ENCODE measurements at regions not wholly inside any gene's neighbourhood (a gene's known extent, or its start where the extent isn't known, plus 50 kb on each side); places are given as distances from the start of the nearest gene placed in this dataset.

- TF ChIP-seq CTCF (conservative IDR thresholded peaks at IDR 0.05), result no peak
These were observed 1000.2 kb downstream of the NR2F1-AS1 start for GRCh38 chr5:92580814-92581213.

GRCh38 chr5:92574023-92574422, 1007.0 kb downstream of the NR2F1-AS1 start:
- TF ChIP-seq CTCF (conservative IDR thresholded peaks at IDR 0.05), result no peak
- H3K27ac ChIP-seq, result no peak overlapping the region

More at GRCh38 chr5:92580814-92581213, 1000.2 kb downstream of the NR2F1-AS1 start:
- H3K27ac ChIP-seq, result no peak overlapping the region

GRCh38 chr5:92568522-92568921, 1012.5 kb downstream of the NR2F1-AS1 start:
- TF ChIP-seq CTCF (conservative IDR thresholded peaks at IDR 0.05), result no peak

GRCh38 chr5:92567831-92568450, 1013.1 kb downstream of the NR2F1-AS1 start:
- no peak overlapping the region for H3K27ac ChIP-seq
- TF ChIP-seq CTCF (conservative IDR thresholded peaks at IDR 0.05), result no peak

More at GRCh38 chr5:92568522-92568921, 1012.5 kb downstream of the NR2F1-AS1 start:
- no peak overlapping the region for H3K27ac ChIP-seq

- no peak overlapping the region for H3K27ac ChIP-seq
- no peak for TF ChIP-seq CTCF (conservative IDR thresholded peaks at IDR 0.05)
These were observed 1014.8 kb downstream of the NR2F1-AS1 start for GRCh38 chr5:92566113-92566786.

- no peak for TF ChIP-seq CTCF (conservative IDR thresholded peaks at IDR 0.05)
- no peak overlapping the region for H3K27ac ChIP-seq
These were observed 1015.3 kb downstream of the NR2F1-AS1 start for GRCh38 chr5:92565673-92566072.

GRCh38 chr5:92562065-92562464, 1019.0 kb downstream of the NR2F1-AS1 start:
- TF ChIP-seq CTCF (conservative IDR thresholded peaks at IDR 0.05), result no peak
- no peak overlapping the region for H3K27ac ChIP-seq
